T1000 (cell line): ENCODE measurements at regions not wholly inside any gene's neighbourhood (a gene's known extent, or its start where the extent isn't known, plus 50 kb on each side); places are given as distances from the start of the nearest gene placed in this dataset.
"Not testable (repeated sequence)": the region's sequence is repeated elsewhere in the genome, so short reads cannot be mapped to it uniquely, and the experiment has no call there.

Experiments
- DNase-seq: peaks from one replicate; lab custom pipeline; 2025; ENCODE audit warnings: mixed read lengths; lab: John Stamatoyannopoulos, UW

DNA sequence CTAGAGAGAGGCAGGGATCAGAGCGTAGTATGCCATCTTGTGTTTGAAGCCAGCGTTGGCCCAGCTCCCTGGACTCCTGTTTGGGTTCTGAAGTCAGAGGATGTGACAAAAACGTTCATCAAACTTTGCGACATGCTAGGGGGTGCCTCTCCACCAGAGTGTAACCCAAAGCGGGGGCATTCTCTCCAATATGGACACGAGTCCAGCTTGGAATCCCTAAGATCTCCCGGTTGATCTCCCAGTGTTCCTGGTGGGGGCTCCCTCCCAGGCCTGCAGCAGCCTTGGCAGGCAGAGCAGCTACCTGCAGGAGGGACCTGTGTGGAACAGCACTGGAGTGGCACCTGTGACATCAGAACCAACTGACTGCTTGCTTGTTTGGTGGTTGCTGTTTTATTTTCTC, 218.8 kb upstream of the ECI2 start:
- DNase-seq, result no peak

DNA sequence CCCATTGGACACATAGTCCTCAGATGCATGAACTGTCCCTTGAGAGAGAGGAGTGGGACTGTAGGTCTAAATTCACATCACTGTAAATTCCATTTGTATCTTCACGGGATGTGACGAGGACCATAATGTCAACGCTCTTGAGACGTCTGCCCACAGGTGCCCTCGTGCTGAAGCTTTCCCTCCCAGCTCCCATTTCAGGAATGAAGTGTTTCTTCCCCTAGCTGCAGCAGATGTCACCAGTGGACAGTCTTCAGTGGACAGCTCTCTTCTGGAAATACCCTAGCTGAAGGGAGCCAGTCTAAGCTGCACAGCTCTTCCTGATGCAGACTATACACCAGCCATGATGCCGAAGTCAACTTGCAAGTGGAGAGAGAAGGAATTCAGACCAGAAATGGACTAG, 217.4 kb upstream of the ECI2 start:
- DNase-seq, result no peak

- DNase-seq, result no peak
These were observed 216.9 kb upstream of the ECI2 start for GRCh38 chr6:4352322-4352669.

- peak; percentile 51 for DNase-seq
These were observed 216.3 kb upstream of the ECI2 start for GRCh38 chr6:4351520-4352321.

GRCh38 chr6:4350567-4351519, 215.5 kb upstream of the ECI2 start:
- DNase-seq, result no peak

DNA sequence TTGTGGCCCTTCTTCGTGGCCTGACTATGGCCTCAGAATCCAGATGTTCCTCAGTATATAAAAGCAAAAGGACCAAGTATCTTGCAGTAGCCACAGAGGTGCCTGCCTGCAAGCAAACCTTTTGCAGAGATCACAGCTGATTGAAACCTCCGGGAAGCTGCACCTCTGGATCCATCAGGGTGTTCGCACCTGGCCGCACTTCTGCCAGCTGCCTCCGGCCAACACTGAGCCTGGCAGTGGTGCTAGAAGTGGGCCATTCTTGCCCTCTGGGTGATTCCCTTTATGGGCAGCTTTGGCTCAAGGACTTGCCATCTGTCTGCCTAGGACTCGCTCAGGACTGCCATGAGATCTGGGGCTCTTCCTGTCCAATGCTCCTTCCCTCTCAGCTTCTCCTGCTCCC, 214.6 kb upstream of the ECI2 start:
- no peak for DNase-seq

DNA sequence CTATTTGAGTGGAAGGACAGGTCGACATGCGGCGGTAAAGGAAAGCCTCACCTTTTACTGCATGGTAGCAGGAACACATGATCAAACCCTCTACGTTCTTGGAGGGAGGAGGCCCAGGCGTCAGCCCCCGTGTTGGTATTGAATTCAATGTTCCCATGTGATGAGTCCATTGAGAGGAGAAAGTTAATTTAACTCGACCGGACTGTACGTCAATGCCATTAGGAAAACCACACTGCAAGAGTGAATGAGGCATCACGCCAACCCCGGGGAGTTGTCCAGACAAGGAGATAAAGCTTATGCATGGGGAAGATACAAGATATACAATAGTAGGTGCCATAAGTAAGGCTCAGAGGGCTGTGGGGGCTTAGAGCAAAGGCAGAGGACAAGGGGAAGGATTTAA, 213.9 kb upstream of the ECI2 start:
- no peak for DNase-seq

DNA sequence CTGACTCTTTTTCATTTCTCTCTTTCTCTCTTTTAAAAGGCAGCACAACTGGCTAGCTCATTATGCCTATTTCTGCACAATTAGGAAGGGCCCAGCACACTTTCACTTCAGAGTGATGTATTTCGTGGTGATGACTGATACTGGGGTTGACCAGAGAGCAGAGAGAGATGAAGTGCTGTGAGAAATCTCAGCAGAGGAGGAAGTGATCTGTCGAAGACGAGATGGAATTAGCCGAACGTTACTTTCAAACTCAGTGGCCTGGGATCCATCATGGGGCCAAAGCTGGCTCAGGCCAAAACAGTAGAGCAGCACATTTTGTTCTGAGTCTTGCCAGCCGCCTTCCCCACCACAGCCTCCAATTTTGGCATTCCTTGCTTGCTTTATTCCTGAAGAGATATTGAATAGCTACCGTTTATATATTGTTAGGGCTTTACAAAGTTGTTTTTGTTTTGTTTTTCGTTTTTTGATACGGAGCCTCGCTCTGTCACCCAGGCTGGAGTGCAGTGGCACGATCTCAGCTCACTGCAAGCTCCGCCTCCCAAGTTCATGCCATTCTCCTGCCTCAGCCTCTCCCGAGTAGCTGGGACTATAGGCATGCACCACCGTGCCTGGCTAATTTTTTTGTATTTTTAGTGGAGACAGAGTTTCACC, 213.2 kb upstream of the ECI2 start:
- DNase-seq, result no peak

DNA sequence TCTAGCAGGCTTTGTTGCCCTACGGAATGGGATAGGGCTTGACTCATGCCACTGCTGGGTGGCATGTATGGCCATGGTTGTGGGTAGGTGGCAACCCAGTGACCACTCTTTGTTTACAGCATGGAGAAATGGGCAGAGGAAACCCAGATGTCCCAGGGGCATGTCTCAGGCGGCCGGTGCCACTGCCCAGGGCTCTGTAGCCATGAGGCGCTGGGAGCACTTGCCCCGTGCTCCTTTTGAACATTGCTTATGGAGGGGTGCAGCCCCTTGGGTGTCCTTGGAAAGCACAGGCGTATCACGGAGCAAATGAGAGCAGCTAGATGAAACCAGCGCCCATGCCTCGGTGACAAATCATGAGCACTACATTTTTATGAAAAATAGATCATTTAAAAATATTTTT, 212.5 kb upstream of the ECI2 start:
- no peak for DNase-seq

DNA sequence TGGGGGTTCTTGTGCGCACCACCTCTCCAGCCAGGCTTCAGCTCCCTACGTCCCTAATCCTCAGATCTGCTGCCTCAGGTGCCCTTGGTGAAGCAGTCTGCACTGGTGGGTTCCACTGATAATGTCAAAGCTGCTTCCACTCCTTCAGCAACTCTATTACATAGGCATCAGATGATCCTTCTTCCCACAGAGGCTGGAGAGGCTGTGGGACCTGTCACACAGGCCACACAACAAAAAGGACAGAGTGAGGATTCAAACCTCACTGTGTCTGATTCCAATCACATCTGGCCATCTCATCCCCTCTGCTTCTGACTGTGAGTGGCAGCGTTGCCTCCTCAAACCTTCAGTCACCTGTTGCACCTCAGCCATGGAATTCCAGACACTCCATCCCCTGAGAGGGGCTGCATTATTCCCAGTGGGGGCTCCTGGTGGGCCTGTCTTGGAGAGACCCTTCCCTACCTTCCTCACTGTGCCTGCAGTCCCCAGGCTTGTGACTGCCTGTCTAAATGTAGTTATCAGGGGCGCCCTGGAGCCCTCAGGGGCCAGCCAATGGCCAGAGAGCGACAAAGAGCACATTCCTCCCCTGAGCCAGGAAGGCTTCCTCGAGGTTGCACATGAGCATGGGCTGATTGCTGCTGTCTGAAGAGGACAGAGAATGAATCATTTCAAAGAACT, 211.4 kb upstream of the ECI2 start:
- no peak for DNase-seq

- DNase-seq, result no peak
These were observed 210.2 kb upstream of the ECI2 start for GRCh38 chr6:4345543-4345942.

DNA sequence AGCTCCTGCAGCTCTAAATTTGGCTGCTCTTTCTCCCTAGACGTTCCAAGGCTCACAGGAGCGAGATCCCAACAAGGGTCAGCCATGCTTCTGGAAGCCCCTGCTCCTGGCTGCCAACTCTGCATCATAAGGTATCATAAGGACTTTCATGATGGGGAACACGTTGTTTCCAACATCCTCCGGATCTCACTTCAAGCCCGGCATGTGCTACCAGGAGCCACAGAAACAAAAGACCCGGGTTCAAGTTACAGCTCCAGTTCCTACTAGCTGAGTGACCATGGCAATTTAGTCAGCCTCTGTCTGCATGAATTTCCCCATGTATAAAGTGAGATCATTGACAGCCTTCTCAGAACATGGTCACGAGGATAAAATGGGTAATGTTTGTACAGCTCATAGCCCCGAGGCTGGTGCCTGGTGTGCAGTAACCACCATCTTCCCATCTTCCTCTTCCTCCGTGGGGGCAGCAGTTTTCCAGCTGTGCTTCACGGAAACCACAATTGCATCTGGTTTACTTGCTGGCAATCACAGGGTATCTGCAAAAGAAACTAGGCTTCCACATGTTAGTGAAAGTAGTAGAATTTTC, 209.0 kb upstream of the ECI2 start:
- DNase-seq, result no peak

GRCh38 chr6:4342407-4343137, 207.2 kb upstream of the ECI2 start:
- DNase-seq, result no peak

- no peak for DNase-seq
These were observed 205.9 kb upstream of the ECI2 start for GRCh38 chr6:4341078-4341797.

DNA sequence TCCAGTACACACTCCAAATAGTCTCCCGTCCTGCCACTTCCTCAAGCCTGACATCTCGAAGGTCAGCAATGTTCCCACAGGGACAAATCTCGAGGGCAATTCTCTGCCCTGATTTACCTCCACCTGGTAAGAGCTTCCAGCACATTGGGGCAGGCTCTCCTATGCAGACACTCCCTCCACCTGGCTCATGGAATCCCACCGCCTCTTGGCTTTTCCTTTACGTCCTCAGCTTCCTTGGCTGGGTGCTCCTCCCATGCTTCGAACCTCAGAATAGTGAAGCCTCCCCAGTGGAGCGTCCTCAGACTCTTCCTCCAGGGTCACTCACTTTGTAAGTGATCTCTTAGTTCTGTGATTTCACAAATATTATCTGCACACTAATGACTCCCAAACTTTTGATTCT, 205.2 kb upstream of the ECI2 start:
- no peak for DNase-seq

DNA sequence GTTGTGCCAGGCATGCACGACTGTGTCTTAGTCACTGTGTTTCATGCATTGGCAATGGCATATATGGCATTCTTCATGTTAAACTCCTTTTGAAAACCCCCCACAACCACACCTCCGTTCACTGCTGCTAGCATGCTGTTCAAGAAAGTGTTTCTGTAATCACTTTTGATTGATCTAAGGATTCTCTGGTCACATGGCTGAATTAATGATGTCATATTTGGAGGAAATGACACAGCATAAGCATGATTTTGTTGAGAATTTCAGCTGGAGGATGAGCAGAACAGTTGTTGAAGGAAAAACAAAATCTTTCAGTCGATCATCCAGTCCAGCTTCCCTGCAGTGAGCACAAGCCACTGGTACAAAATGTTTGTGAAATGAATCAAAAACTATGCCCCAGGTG, 203.5 kb upstream of the ECI2 start:
- no peak for DNase-seq

DNA sequence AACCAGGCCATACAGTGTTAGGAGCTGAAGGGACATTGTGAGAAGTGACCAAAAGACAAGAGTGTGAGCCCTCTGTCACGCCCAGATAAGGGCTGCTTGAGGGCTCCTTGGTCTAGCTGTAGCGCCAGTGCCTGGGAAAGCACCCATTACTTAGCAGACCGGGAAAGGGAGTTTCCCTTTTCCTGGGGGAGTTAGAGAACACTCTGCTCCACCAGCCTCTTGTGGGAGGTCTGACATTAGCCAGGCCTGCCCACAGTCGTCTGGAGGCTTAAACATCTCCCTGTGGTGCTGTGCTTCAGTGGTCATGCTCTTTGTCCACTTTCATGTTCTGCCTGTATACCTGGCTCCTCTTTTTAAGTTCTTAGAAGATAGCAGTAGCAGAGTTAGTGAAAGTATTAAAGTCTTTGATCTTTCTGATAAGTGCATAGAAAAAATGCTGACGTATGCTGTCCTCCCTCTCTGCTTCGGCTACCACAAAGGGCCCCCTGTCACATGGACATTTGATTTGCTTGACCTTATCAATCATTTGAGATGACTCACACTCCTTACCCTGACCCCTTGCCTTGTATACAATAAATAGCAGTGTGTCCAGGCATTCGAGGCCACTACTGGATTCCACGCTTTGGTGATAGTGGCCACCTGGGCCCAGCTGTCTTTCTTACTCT, 201.5 kb upstream of the ECI2 start:
- DNase-seq, result no peak

- DNase-seq, result no peak
These were observed 200.7 kb upstream of the ECI2 start for GRCh38 chr6:4336084-4336483.

- DNase-seq, result not testable (repeated sequence)
These were observed 198.9 kb upstream of the ECI2 start for GRCh38 chr6:4334158-4334740.
